HG03045 (cell line): ENCODE measurements at regions not wholly inside any gene's neighbourhood (a gene's known extent, or its start where the extent isn't known, plus 50 kb on each side); places are given as distances from the start of the nearest gene placed in this dataset.

ENCODE experiments used
- ATAC-seq: cut with Tn5 transposase; IDR thresholded peaks from one replicate; pipeline ENCODE4 v1.9.1; 2021; ENCODE audit warnings: mild to moderate bottlenecking, moderate library complexity; ENCODE audit not compliant: unreplicated experiment

- ATAC-seq: no peak
These were observed 104.8 kb upstream of the CCDC68 start for GRCh38 chr18:55064073-55064472.

- ATAC-seq: no peak
These were observed 95.0 kb upstream of the CCDC68 start for GRCh38 chr18:55054021-55054990.

GRCh38 chr18:55048892-55049291 lies 89.6 kb upstream of the CCDC68 start:
- no peak for ATAC-seq

- no peak for ATAC-seq
These were observed 88.3 kb upstream of the CCDC68 start for GRCh38 chr18:55047546-55047945.

GRCh38 chr18:55041366-55041765 lies 82.1 kb upstream of the CCDC68 start:
- no peak for ATAC-seq

- ATAC-seq: no peak
These were observed 78.9 kb upstream of the CCDC68 start for GRCh38 chr18:55038162-55038561.

GRCh38 chr18:55034742-55035141 lies 75.5 kb upstream of the CCDC68 start:
- ATAC-seq: no peak

- ATAC-seq: no peak
These were observed 72.7 kb upstream of the CCDC68 start for GRCh38 chr18:55031979-55032378.

- ATAC-seq: no peak
These were observed 72.3 kb upstream of the CCDC68 start for GRCh38 chr18:55031576-55031975.

- ATAC-seq: no peak
These were observed 71.9 kb upstream of the CCDC68 start for GRCh38 chr18:55031164-55031563.

- ATAC-seq: no peak
These were observed 65.3 kb upstream of the CCDC68 start for GRCh38 chr18:55024564-55024963.

GRCh38 chr18:55018602-55019001 lies 59.3 kb upstream of the CCDC68 start:
- ATAC-seq: no peak

GRCh38 chr18:55014095-55014494 lies 54.8 kb upstream of the CCDC68 start:
- no peak for ATAC-seq

GRCh38 chr18:55013685-55014084 lies 54.4 kb upstream of the CCDC68 start:
- ATAC-seq: no peak

- ATAC-seq: no peak
These were observed 53.8 kb upstream of the CCDC68 start for GRCh38 chr18:55013086-55013485.

GRCh38 chr18:55012008-55012407 lies 52.7 kb upstream of the CCDC68 start:
- ATAC-seq: no peak
